Caco-2 (cell line): ENCODE measurements at regions not wholly inside any gene's neighbourhood (a gene's known extent, or its start where the extent isn't known, plus 50 kb on each side); places are given as distances from the start of the nearest gene placed in this dataset.

ENCODE experiments used
- BruUV-seq: library from RNA; stranded (reverse); fragments of 400-500 nt; replicated peaks from 2 replicates; lab custom pipeline; 2021; lab: Mats Ljungman, UMichigan
- CTCF ChIA-PET: fragments of 300-600 bp; sonication (Branson Sonifier 250); formaldehyde crosslinking; loops from one replicate; lab custom pipeline; 2022; ENCODE audit warnings: antibody characterized with exemption; lab: Charles Lee
- POLR2A ChIA-PET: fragments of 300-600 bp; sonication (Branson Sonifier 250); formaldehyde crosslinking; loops from one replicate; lab custom pipeline; 2022; ENCODE audit warnings: antibody characterized with exemption; lab: Charles Lee
- DNase-seq, 2 experiments: peaks; one replicate each; pipeline versions ENCODE4 v3.0.0 to v3.0.0-alpha.2; 2020 to 2022
- H3K27me3 ChIP-seq: replicated peaks from 2 replicates; pipeline ENCODE4 v1.6.0; 2011; ENCODE audit warnings: low read length; ENCODE audit not compliant: control insufficient read depth, insufficient read depth
- H3K36me3 ChIP-seq: 2 replicates; pipeline ENCODE4 v1.5.1; 2011; ENCODE audit warnings: low read length; ENCODE audit not compliant: control insufficient read depth, insufficient read depth
- H3K4me1 ChIP-seq: fragments of 250-450 bp; sonication (Bioruptor Pico); 2 replicates; pipeline ENCODE4 v1.5.1; 2020; ENCODE audit warnings: mild to moderate bottlenecking
- H3K4me3 ChIP-seq: 2 replicates; pipeline ENCODE4 v1.5.1; 2011; ENCODE audit warnings: low read depth, mild to moderate bottlenecking, control low read depth, low read length
- H3K9me3 ChIP-seq: fragments of 250-450 bp; sonication (Bioruptor Pico); 2 replicates; pipeline ENCODE4 v1.5.1; 2020; ENCODE audit warnings: mild to moderate bottlenecking, moderate library complexity
- H3K27ac Mint-ChIP-seq: one replicate; pipeline ENCODE4 v1.8.0; 2022; ENCODE audit warnings: mixed read lengths; ENCODE audit not compliant: unreplicated experiment
- H3K27me3 Mint-ChIP-seq: one replicate; pipeline ENCODE4 v1.8.0; 2022; ENCODE audit warnings: mixed read lengths; ENCODE audit not compliant: insufficient read depth, unreplicated experiment
- H3K36me3 Mint-ChIP-seq: one replicate; pipeline ENCODE4 v1.8.0; 2022; ENCODE audit warnings: mild to moderate bottlenecking, mixed read lengths; ENCODE audit not compliant: insufficient read depth, unreplicated experiment
- H3K4me1 Mint-ChIP-seq: one replicate; pipeline ENCODE4 v1.8.0; 2022; ENCODE audit warnings: low read depth, mixed read lengths; ENCODE audit not compliant: unreplicated experiment
- H3K4me3 Mint-ChIP-seq: one replicate; pipeline ENCODE4 v1.8.0; 2022; ENCODE audit warnings: mild to moderate bottlenecking, moderate library complexity, mixed read lengths; ENCODE audit not compliant: unreplicated experiment
- H3K9me3 Mint-ChIP-seq: one replicate; pipeline ENCODE4 v1.8.0; 2022; ENCODE audit warnings: mixed read lengths; ENCODE audit not compliant: unreplicated experiment
- CTCF ChIP-seq, 2 experiments: fragments of 200-600 bp in 1 of 2; IDR thresholded peaks; 1 replicate in 1 of 2; 2 replicates in 1 of 2; pipeline versions ENCODE4 v1.5.1 to v1.8.0; 2011 to 2022; ENCODE audit warnings: antibody characterized with exemption in 1 of 2, control low read depth in 1 of 2, inconsistent platforms in 1 of 2, low read depth in 1 of 2, low read length in 1 of 2, mild to moderate bottlenecking in 1 of 2, moderate library complexity in 1 of 2; ENCODE audit not compliant: insufficient read depth in 1 of 2, severe bottlenecking in 1 of 2, unreplicated experiment in 1 of 2
- intact Hi-C: fragments of 100-400 bp; cut with micrococcal nuclease; formaldehyde crosslinking; loops from one replicate; pipeline ENCODE4 v1.10.0; 2022; ENCODE audit not compliant: unreplicated experiment

- TF ChIP-seq CTCF (IDR thresholded peaks at IDR 0.05; ENCODE audit: insufficient read depth in 1 of 2, low read depth in 1 of 2, low read length in 1 of 2, severe bottlenecking in 1 of 2, unreplicated experiment in 1 of 2), result no peak
- Mint-ChIP-seq H3K9me3 (no peaks in the 10 kb centered on the region), H3K4me1 (no peaks in the 10 kb centered on the region), H3K27me3 (peaks cover 36% of the 10 kb centered on the region), H3K4me3 (peak overlapping the region; percentile 34), H3K36me3 (no peaks in the 10 kb centered on the region), H3K27ac (no peak overlapping the region)
- Histone ChIP-seq H3K4me3 (no peak overlapping the region), H3K36me3 (no peaks in the 10 kb centered on the region), H3K4me1 (no peaks in the 10 kb centered on the region), H3K9me3 (no peaks in the 10 kb centered on the region), H3K27me3 (no peaks in the 10 kb centered on the region)
- ChIA-PET CTCF (no interaction called here), POLR2A (interaction anchor here (0.8 kb wide), 1 partner anchor 19 kb away, joined by 3 read pairs; no protein-coding TSS in a partner anchor)
- no TSS peak for BruUV-seq
- intact Hi-C loops, result no loop called here
- DNase-seq, result no peak
Measured at GRCh38 chr10:42933448-42934340, 143.2 kb upstream of the RET start.

GRCh38 chr10:42934351-42934811, 142.5 kb upstream of the RET start:
- H3K4me3 Mint-ChIP-seq, result no peak overlapping the region
- intact Hi-C loops, result no loop called here
- no peaks in the 10 kb centered on the region for H3K36me3 ChIP-seq

More at GRCh38 chr10:42934351-42934811, 142.5 kb upstream of the RET start:
- ChIA-PET POLR2A (interaction anchor here (0.8 kb wide), 1 partner anchor 18 kb away, joined by 3 read pairs; no protein-coding TSS in a partner anchor), CTCF (no interaction called here)
- no peaks in the 10 kb centered on the region for H3K4me1 Mint-ChIP-seq
- H3K36me3 Mint-ChIP-seq, result no peaks in the 10 kb centered on the region
- Histone ChIP-seq H3K9me3 (no peaks in the 10 kb centered on the region), H3K27me3 (no peaks in the 10 kb centered on the region), H3K4me1 (no peaks in the 10 kb centered on the region), H3K4me3 (no peak overlapping the region)
- H3K27ac Mint-ChIP-seq, result no peak overlapping the region
- H3K27me3 Mint-ChIP-seq, result peaks cover 33% of the 10 kb centered on the region
- no peak for DNase-seq
- H3K9me3 Mint-ChIP-seq, result no peaks in the 10 kb centered on the region
- no TSS peak for BruUV-seq
- no peak for TF ChIP-seq CTCF (IDR thresholded peaks at IDR 0.05; ENCODE audit: insufficient read depth in 1 of 2, low read depth in 1 of 2, low read length in 1 of 2, severe bottlenecking in 1 of 2, unreplicated experiment in 1 of 2)
